Activated naive CD8-positive, alpha-beta T cell treated with anti-CD3 and anti-CD28 coated beads, Interleukin-2, amount 50 U/mL, for 24 hours (primary cell): ENCODE measurements at regions not wholly inside any gene's neighbourhood (a gene's known extent, or its start where the extent isn't known, plus 50 kb on each side); places are given as distances from the start of the nearest gene placed in this dataset.

Experiments
- ATAC-seq: fragments of 150-1000 bp; cut with Tn5 transposase; one replicate; pipeline ENCODE4 v1.10.0; 2021
- DNase-seq: peaks from one replicate; pipeline ENCODE4 v3.0.0; 2021
- H3K27ac Mint-ChIP-seq: one replicate; pipeline ENCODE4 v1.8.0; 2021; ENCODE audit warnings: mild to moderate bottlenecking, mixed read lengths
- H3K27me3 Mint-ChIP-seq: one replicate; pipeline ENCODE4 v1.8.0; 2021; ENCODE audit warnings: mixed read lengths
- H3K36me3 Mint-ChIP-seq: one replicate; pipeline ENCODE4 v1.8.0; 2021; ENCODE audit warnings: low read depth, mixed read lengths
- H3K4me1 Mint-ChIP-seq: one replicate; pipeline ENCODE4 v1.8.0; 2021; ENCODE audit warnings: mixed read lengths
- H3K4me3 Mint-ChIP-seq: one replicate; pipeline ENCODE4 v1.8.0; 2021; ENCODE audit warnings: mild to moderate bottlenecking, moderate library complexity, mixed read lengths
- H3K9me3 Mint-ChIP-seq: one replicate; pipeline ENCODE4 v1.8.0; 2021; ENCODE audit warnings: mixed read lengths

- Mint-ChIP-seq H3K9me3 (no peaks in the 10 kb centered on the region), H3K27me3 (no peaks in the 10 kb centered on the region), H3K4me1 (no peaks in the 10 kb centered on the region), H3K36me3 (no peaks in the 10 kb centered on the region), H3K27ac (no peak overlapping the region), H3K4me3 (no peak overlapping the region)
- ATAC-seq, result peak; percentile 27
- DNase-seq, result no peak
These were observed 119.9 kb upstream of the CST7 start for GRCh38 chr20:24828992-24829648.

- H3K4me3 Mint-ChIP-seq, result no peak overlapping the region
- H3K4me1 Mint-ChIP-seq, result no peaks in the 10 kb centered on the region
- DNase-seq (no peak), ATAC-seq (no peak)
- H3K36me3 Mint-ChIP-seq, result no peaks in the 10 kb centered on the region
- H3K9me3 Mint-ChIP-seq, result no peaks in the 10 kb centered on the region
- no peak overlapping the region for H3K27ac Mint-ChIP-seq
- no peaks in the 10 kb centered on the region for H3K27me3 Mint-ChIP-seq
These were observed 119.3 kb upstream of the CST7 start for GRCh38 chr20:24829649-24830370.

- no peak for DNase-seq
- Mint-ChIP-seq H3K36me3 (no peaks in the 10 kb centered on the region), H3K27me3 (no peaks in the 10 kb centered on the region), H3K9me3 (no peaks in the 10 kb centered on the region), H3K4me1 (no peaks in the 10 kb centered on the region), H3K4me3 (no peak overlapping the region), H3K27ac (no peak overlapping the region)
- ATAC-seq, result no peak
These were observed 118.4 kb upstream of the CST7 start for GRCh38 chr20:24830649-24831048.

GRCh38 chr20:24831232-24831631 is 117.8 kb upstream of the CST7 start:
- DNase-seq (no peak), ATAC-seq (no peak)
- H3K4me1 Mint-ChIP-seq, result no peaks in the 10 kb centered on the region
- H3K36me3 Mint-ChIP-seq, result no peaks in the 10 kb centered on the region
- no peak overlapping the region for H3K4me3 Mint-ChIP-seq
- H3K27ac Mint-ChIP-seq, result no peak overlapping the region
- H3K27me3 Mint-ChIP-seq, result no peaks in the 10 kb centered on the region
- no peaks in the 10 kb centered on the region for H3K9me3 Mint-ChIP-seq

- Mint-ChIP-seq H3K4me3 (no peak overlapping the region), H3K4me1 (no peaks in the 10 kb centered on the region)
- ATAC-seq, result no peak
These were observed 116.6 kb upstream of the CST7 start for GRCh38 chr20:24832518-24832917.

GRCh38 chr20:24833592-24833991 is 115.5 kb upstream of the CST7 start:
- no peaks in the 10 kb centered on the region for H3K36me3 Mint-ChIP-seq
- no peak for ATAC-seq
- H3K27ac Mint-ChIP-seq, result no peak overlapping the region
- H3K4me1 Mint-ChIP-seq, result no peaks in the 10 kb centered on the region
- H3K9me3 Mint-ChIP-seq, result no peaks in the 10 kb centered on the region
- DNase-seq, result no peak
- H3K27me3 Mint-ChIP-seq, result peaks cover 2% of the 10 kb centered on the region
- H3K4me3 Mint-ChIP-seq, result no peak overlapping the region

More at GRCh38 chr20:24832518-24832917, 116.6 kb upstream of the CST7 start:
- no peaks in the 10 kb centered on the region for H3K36me3 Mint-ChIP-seq
- H3K27ac Mint-ChIP-seq, result no peak overlapping the region
- H3K27me3 Mint-ChIP-seq, result peaks cover 2% of the 10 kb centered on the region
- no peaks in the 10 kb centered on the region for H3K9me3 Mint-ChIP-seq
- DNase-seq, result no peak

GRCh38 chr20:24834310-24834709 is 114.8 kb upstream of the CST7 start:
- Mint-ChIP-seq H3K27ac (no peak overlapping the region), H3K4me1 (no peaks in the 10 kb centered on the region), H3K36me3 (no peaks in the 10 kb centered on the region), H3K27me3 (peaks cover 2% of the 10 kb centered on the region), H3K4me3 (no peak overlapping the region), H3K9me3 (no peaks in the 10 kb centered on the region)
- no peak for ATAC-seq
- DNase-seq, result no peak

GRCh38 chr20:24835195-24835594 is 113.9 kb upstream of the CST7 start:
- no peak overlapping the region for H3K27ac Mint-ChIP-seq
- H3K36me3 Mint-ChIP-seq, result no peaks in the 10 kb centered on the region
- no peaks in the 10 kb centered on the region for H3K4me1 Mint-ChIP-seq
- no peaks in the 10 kb centered on the region for H3K9me3 Mint-ChIP-seq
- no peak for DNase-seq
- ATAC-seq, result no peak
- no peak overlapping the region for H3K4me3 Mint-ChIP-seq
- peaks cover 2% of the 10 kb centered on the region for H3K27me3 Mint-ChIP-seq

GRCh38 chr20:24836041-24836533 is 113.0 kb upstream of the CST7 start:
- H3K36me3 Mint-ChIP-seq, result no peaks in the 10 kb centered on the region
- no peaks in the 10 kb centered on the region for H3K9me3 Mint-ChIP-seq
- H3K4me3 Mint-ChIP-seq, result no peak overlapping the region
- H3K27ac Mint-ChIP-seq, result no peak overlapping the region
- DNase-seq (no peak), ATAC-seq (no peak)
- no peaks in the 10 kb centered on the region for H3K4me1 Mint-ChIP-seq
- H3K27me3 Mint-ChIP-seq, result peaks cover 2% of the 10 kb centered on the region

- H3K9me3 Mint-ChIP-seq, result no peaks in the 10 kb centered on the region
- no peaks in the 10 kb centered on the region for H3K36me3 Mint-ChIP-seq
- no peak for DNase-seq
- H3K4me1 Mint-ChIP-seq, result no peaks in the 10 kb centered on the region
- no peak overlapping the region for H3K27ac Mint-ChIP-seq
- H3K4me3 Mint-ChIP-seq, result no peak overlapping the region
- H3K27me3 Mint-ChIP-seq, result peaks cover 2% of the 10 kb centered on the region
- no peak for ATAC-seq
These were observed 112.3 kb upstream of the CST7 start for GRCh38 chr20:24836661-24837299.

GRCh38 chr20:24837781-24838450 is 111.2 kb upstream of the CST7 start:
- H3K27me3 Mint-ChIP-seq, result peaks cover 3% of the 10 kb centered on the region
- H3K4me3 Mint-ChIP-seq, result no peak overlapping the region
- ATAC-seq (no peak), DNase-seq (no peak)
- H3K4me1 Mint-ChIP-seq, result peaks cover 3% of the 10 kb centered on the region
- no peak overlapping the region for H3K27ac Mint-ChIP-seq
- no peaks in the 10 kb centered on the region for H3K9me3 Mint-ChIP-seq
- no peaks in the 10 kb centered on the region for H3K36me3 Mint-ChIP-seq

- ATAC-seq (no peak), DNase-seq (no peak)
- Mint-ChIP-seq H3K4me3 (no peak overlapping the region), H3K27me3 (peaks cover 9% of the 10 kb centered on the region), H3K36me3 (no peaks in the 10 kb centered on the region), H3K27ac (no peak overlapping the region), H3K9me3 (no peaks in the 10 kb centered on the region), H3K4me1 (peaks cover 5% of the 10 kb centered on the region)
These were observed 110.2 kb upstream of the CST7 start for GRCh38 chr20:24838546-24839535.

- no peak for ATAC-seq
- H3K4me3 Mint-ChIP-seq, result no peak overlapping the region
- peaks cover 5% of the 10 kb centered on the region for H3K4me1 Mint-ChIP-seq
These were observed 108.9 kb upstream of the CST7 start for GRCh38 chr20:24840121-24840713.

More at GRCh38 chr20:24840121-24840713, 108.9 kb upstream of the CST7 start:
- peaks cover 9% of the 10 kb centered on the region for H3K27me3 Mint-ChIP-seq
- H3K36me3 Mint-ChIP-seq, result no peaks in the 10 kb centered on the region
- no peak overlapping the region for H3K27ac Mint-ChIP-seq
- DNase-seq, result no peak
- no peaks in the 10 kb centered on the region for H3K9me3 Mint-ChIP-seq
